SK-N-SH (cell line): ENCODE measurements at regions not wholly inside any gene's neighbourhood (a gene's known extent, or its start where the extent isn't known, plus 50 kb on each side); places are given as distances from the start of the nearest gene placed in this dataset.

Experiments used
- CTCF ChIA-PET: fragments of 300-600, 350-600 bp; formaldehyde crosslinking; extraction: SDS; loops from one replicate; lab custom pipeline; 2021; lab: Yijun Ruan, JAX
- POLR2A ChIA-PET: fragments of 350-600 bp; sonication (Branson Sonifier 250); formaldehyde crosslinking; extraction: SDS; loops from one replicate; lab custom pipeline; 2020; ENCODE audit warnings: antibody characterized with exemption, inconsistent platforms; lab: Yijun Ruan, JAX
- DNase-seq: peaks from one replicate; pipeline ENCODE4 v3.0.0; 2012
- H2AFZ ChIP-seq: fragments of 200-600 bp; sonication (generic); 2 replicates; pipeline ENCODE4 v1.8.1; 2016; ENCODE audit warnings: antibody characterized with exemption, mild to moderate bottlenecking, low read depth
- H3F3A ChIP-seq: fragments of 200-600 bp; sonication (generic); replicated peaks from 2 replicates; pipeline ENCODE3; 2016; ENCODE audit warnings: antibody characterized with exemption, mild to moderate bottlenecking; ENCODE audit not compliant: insufficient read depth
- H3K27ac ChIP-seq, 2 experiments: fragments of 200-500 bp in 1 of 2; fragments of 200-600 bp in 1 of 2; sonication (Bioruptor generic) in 1 of 2; sonication (generic), shearing (Covaris generic) in 1 of 2; 2 replicates each; pipeline versions ENCODE4 v1.5.1 to v1.6.1; 2014 to 2016; ENCODE audit warnings: low read depth in 2 of 2, inconsistent platforms in 1 of 2, low read length in 1 of 2, mild to moderate bottlenecking in 1 of 2, mixed read lengths in 1 of 2
- H3K27me3 ChIP-seq: fragments of 200-600 bp; sonication (generic), shearing (Covaris generic); 2 replicates; pipeline ENCODE4 v1.6.1; 2016; ENCODE audit warnings: mixed run types; ENCODE audit not compliant: insufficient read depth
- H3K36me3 ChIP-seq, 2 experiments: fragments of 200-500 bp in 1 of 2; fragments of 200-600 bp in 1 of 2; sonication (Bioruptor generic) in 1 of 2; sonication (generic) in 1 of 2; replicated peaks in 1 of 2; 2 replicates each; pipeline versions ENCODE3 to v1.5.1; 2014 to 2016; ENCODE audit warnings: low read length in 1 of 2, mild to moderate bottlenecking in 1 of 2; ENCODE audit not compliant: insufficient read depth in 2 of 2, control insufficient read depth in 1 of 2
- H3K4me1 ChIP-seq, 2 experiments: fragments of 200-500 bp in 1 of 2; fragments of 200-600 bp in 1 of 2; sonication (Bioruptor generic) in 1 of 2; sonication (generic), shearing (Covaris generic) in 1 of 2; 2 replicates each; pipeline versions ENCODE4 v1.5.1 to v1.6.1; 2014 to 2016; ENCODE audit warnings: low read depth in 1 of 2, low read length in 1 of 2, mixed run types in 1 of 2; ENCODE audit not compliant: insufficient read depth in 2 of 2, control insufficient read depth in 1 of 2
- H3K4me2 ChIP-seq: fragments of 200-600 bp; sonication (generic), shearing (Covaris generic); 2 replicates; pipeline ENCODE4 v1.6.1; 2017; ENCODE audit warnings: mixed run types
- H3K4me3 ChIP-seq, 2 experiments: fragments of 200-500 bp in 1 of 2; fragments of 200-600 bp in 1 of 2; sonication (Bioruptor generic) in 1 of 2; sonication (generic), shearing (Covaris generic) in 1 of 2; 2 replicates each; pipeline versions ENCODE4 v1.5.1 to v1.8.1; 2014 to 2016; ENCODE audit warnings: low read depth in 2 of 2, inconsistent platforms in 1 of 2, low read length in 1 of 2, mild to moderate bottlenecking in 1 of 2, mixed read lengths in 1 of 2, moderate library complexity in 1 of 2
- H3K79me2 ChIP-seq: fragments of 200-600 bp; sonication (generic); 2 replicates; pipeline ENCODE4 v1.8.1; 2017; ENCODE audit warnings: mild to moderate bottlenecking; ENCODE audit not compliant: insufficient read depth
- H3K9ac ChIP-seq: fragments of 200-600 bp; sonication (generic); 2 replicates; pipeline ENCODE4 v1.6.1; 2017; ENCODE audit warnings: mixed run types
- H3K9me2 ChIP-seq: fragments of 200-600 bp; sonication (generic); 2 replicates; pipeline ENCODE4 v1.6.1; 2017; ENCODE audit warnings: mixed run types
- H3K9me3 ChIP-seq: fragments of 200-600 bp; sonication (generic); 2 replicates; pipeline ENCODE4 v1.6.1; 2017; ENCODE audit warnings: mixed run types, mild to moderate bottlenecking, moderate library complexity
- H4K20me1 ChIP-seq: fragments of 200-600 bp; sonication (generic); 2 replicates; pipeline ENCODE4 v1.6.1; 2017; ENCODE audit warnings: mild to moderate bottlenecking, mixed run types; ENCODE audit not compliant: insufficient read depth
- ELF1 ChIP-seq: IDR thresholded peaks from 2 replicates; pipeline ENCODE4 v1.4.0; 2012
- EP300 ChIP-seq, 2 experiments: IDR thresholded peaks; 2 replicates each; pipeline versions ENCODE4 v1.4.0 to v1.6.1; 2012; ENCODE audit warnings: borderline replicate concordance in 1 of 2, low read depth in 1 of 2, low read length in 1 of 2
- EZH2phosphoT487 ChIP-seq: fragments of 200-600 bp; sonication (generic); IDR thresholded peaks from 2 replicates; pipeline ENCODE4 v1.6.1; 2017; ENCODE audit warnings: low read depth, mixed run types, mild to moderate bottlenecking, antibody characterized with exemption, moderate library complexity, borderline replicate concordance
- FOSL2 ChIP-seq: IDR thresholded peaks from 2 replicates; pipeline ENCODE4 v1.4.0; 2012; ENCODE audit warnings: low read depth, mild to moderate bottlenecking, moderate library complexity, borderline replicate concordance
- FOXJ3 ChIP-seq: sonication (generic); formaldehyde crosslinking; IDR thresholded peaks from 2 replicates; pipeline ENCODE4 v1.5.1; 2020; ENCODE audit warnings: mild to moderate bottlenecking, missing genetic modification reagents
- FOXM1 ChIP-seq: IDR thresholded peaks from 2 replicates; pipeline ENCODE4 v1.4.0; 2012; ENCODE audit warnings: low read depth, mild to moderate bottlenecking
- JUND ChIP-seq: IDR thresholded peaks from 2 replicates; pipeline ENCODE4 v1.4.0; 2012
- MEF2A ChIP-seq: IDR thresholded peaks from 2 replicates; pipeline ENCODE4 v1.4.0; 2012; ENCODE audit warnings: low read depth, borderline replicate concordance
- MXI1 ChIP-seq: IDR thresholded peaks from 2 replicates; pipeline ENCODE4 v1.6.1; 2012; ENCODE audit warnings: mild to moderate bottlenecking, low read depth, low read length, improper control_type of control experiment
- NFIC ChIP-seq: IDR thresholded peaks from 2 replicates; pipeline ENCODE4 v1.4.0; 2012; ENCODE audit warnings: borderline replicate concordance
- POLR2AphosphoS5 ChIP-seq: IDR thresholded peaks from 2 replicates; pipeline ENCODE4 v1.6.1; 2012; ENCODE audit warnings: low read depth, low read length
- RAD21 ChIP-seq: IDR thresholded peaks from 2 replicates; pipeline ENCODE4 v1.6.1; 2012; ENCODE audit warnings: mild to moderate bottlenecking, low read length
- RFX5 ChIP-seq: IDR thresholded peaks from 2 replicates; pipeline ENCODE4 v1.6.1; 2012; ENCODE audit warnings: mild to moderate bottlenecking, improper control_type of control experiment, low read length
- RXRA ChIP-seq: IDR thresholded peaks from 2 replicates; pipeline ENCODE4 v1.4.0; 2012; ENCODE audit warnings: low read depth, mild to moderate bottlenecking, borderline replicate concordance
- SIN3A ChIP-seq: IDR thresholded peaks from 2 replicates; pipeline ENCODE4 v1.6.1; 2012; ENCODE audit warnings: low read depth, mild to moderate bottlenecking, low read length, moderate library complexity, borderline replicate concordance
- SMC3 ChIP-seq: IDR thresholded peaks from 2 replicates; pipeline ENCODE4 v1.6.1; 2012; ENCODE audit warnings: low read depth, low read length, improper control_type of control experiment
- TCF12 ChIP-seq: IDR thresholded peaks from 2 replicates; pipeline ENCODE4 v1.4.0; 2012
- TEAD4 ChIP-seq: IDR thresholded peaks from 2 replicates; pipeline ENCODE4 v1.4.0; 2012; ENCODE audit warnings: mild to moderate bottlenecking, borderline replicate concordance; ENCODE audit not compliant: insufficient read depth
- YY1 ChIP-seq: IDR thresholded peaks from 2 replicates; pipeline ENCODE4 v1.4.0; 2012; ENCODE audit warnings: low read depth, mild to moderate bottlenecking
- WGBS: methylation state at CpG from one replicate; pipeline ENCODE4 v1.1.6; 2017; ENCODE audit warnings: low lambda C conversion rate; 5-methylcytosine and 5-hydroxymethylcytosine counted together
- TF ChIP-seq, protein P1 (sequence below): fragments of 150-350 bp; IDR thresholded peaks from 2 replicates; pipeline ENCODE4 v1.6.1; 2016; ENCODE audit warnings: mild to moderate bottlenecking, low read depth, low read length
- TF ChIP-seq, protein P2 (sequence below): fragments of 200-600 bp; sonication (generic); IDR thresholded peaks from 2 replicates; pipeline ENCODE4 v1.6.1; 2017; ENCODE audit warnings: antibody characterized with exemption, mild to moderate bottlenecking, moderate library complexity
- TF ChIP-seq, protein P3 (sequence below): IDR thresholded peaks from 2 replicates; pipeline ENCODE4 v1.4.0; 2012; ENCODE audit warnings: low read depth, borderline replicate concordance
- TF ChIP-seq, protein P4 (sequence below): IDR thresholded peaks from 2 replicates; pipeline ENCODE4 v1.4.0; 2012; ENCODE audit warnings: low read depth, borderline replicate concordance
- TF ChIP-seq, protein P5 (sequence below): IDR thresholded peaks from 2 replicates; pipeline ENCODE4; 2012
- TF ChIP-seq, protein P6 (sequence below): fragments of 150-350 bp; IDR thresholded peaks from 2 replicates; pipeline ENCODE4 v1.6.1; 2017; ENCODE audit warnings: antibody characterized with exemption, low read length, low read depth, borderline replicate concordance
- TF ChIP-seq, protein P7 (sequence below): IDR thresholded peaks from 2 replicates; pipeline ENCODE4 v1.4.0; 2012; ENCODE audit warnings: low read depth

DNA sequence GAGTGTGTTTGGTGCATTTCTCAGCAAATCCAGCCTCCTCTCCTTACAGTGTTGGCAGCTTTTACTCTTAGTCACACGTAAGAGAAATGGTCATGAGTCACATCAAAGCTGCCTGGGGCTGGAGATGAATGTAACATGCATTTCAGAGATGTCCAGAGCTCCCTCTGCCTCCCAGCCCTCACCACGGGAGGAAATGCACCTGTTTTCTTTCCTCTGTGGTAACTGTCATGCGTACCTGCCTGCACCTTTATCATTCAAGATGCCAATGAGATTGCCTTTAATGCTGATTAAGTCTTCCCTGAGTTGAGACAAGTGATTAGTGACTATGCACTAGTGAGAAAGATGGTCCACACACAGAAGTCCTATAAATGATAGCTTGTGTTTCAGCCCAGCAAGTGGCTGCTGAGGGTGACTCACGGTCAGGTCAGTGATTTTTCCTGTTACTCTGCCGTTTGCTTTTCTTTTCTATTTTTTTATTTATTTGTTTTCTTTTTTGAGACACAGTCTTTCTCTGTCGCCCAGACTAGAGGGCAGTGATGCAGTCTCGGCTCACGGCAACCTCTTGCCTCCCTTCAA is 277.3 kb upstream of the FMN2 start:
- 18% methylated on average over 8 of the region's 8 CpGs for WGBS
- H3K9me2 ChIP-seq, result no peaks in the 10 kb centered on the region
- POLR2A ChIA-PET, result interaction anchor here (1.0 kb wide), 2 partner anchors 14 to 84 kb away, joined by 3 read pairs; no protein-coding TSS in a partner anchor
- H3K4me3 ChIP-seq, result 0 out of 4 replicates have a peak overlapping the region, but pooled peaks of 1 of the 2 experiments have one; percentile 29
- no peaks in the 10 kb centered on the region for H3K9me3 ChIP-seq
- no peaks in the 10 kb centered on the region for H3K79me2 ChIP-seq
- H4K20me1 ChIP-seq, result no peaks in the 10 kb centered on the region
- 0 out of 2 replicates have a peak overlapping the region, but pooled peaks have one; percentile 33 for H2AFZ ChIP-seq
- peak overlapping the region; percentile 69 for H3K4me2 ChIP-seq
- peak; percentile 59 for DNase-seq
- no peaks in the 10 kb centered on the region for H3K27me3 ChIP-seq
- H3K27ac ChIP-seq, result peak overlapping the region; percentile 29 to 74
- H3K36me3 ChIP-seq, result no peaks in the 10 kb centered on the region
- peaks cover 13 to 32% of the 10 kb centered on the region in 2 experiments; a peak in 3 of 4 replicates for H3K4me1 ChIP-seq
- H3F3A ChIP-seq, result peaks cover 14% of the 10 kb centered on the region
- CTCF ChIA-PET, result interaction anchor here (0.6 to 1.2 kb wide), 4 partner anchors 19 to 1951 kb away, joined by 3 to 4 read pairs (median 3); no protein-coding TSS in a partner anchor
- no peak overlapping the region for H3K9ac ChIP-seq
- TF ChIP-seq SIN3A (no peak), RAD21 (peak; percentile 42), RFX5 (no peak), ELF1 (no peak), MEF2A (no peak), TCF12 (peak; percentile 80), EP300 (IDR thresholded peaks at IDR 0.05; ENCODE audit: borderline replicate concordance in 1 of 2, low read depth in 1 of 2, low read length in 1 of 2) (peak in 1 of 2 experiments; percentile 51; a peak in 1 of 4 replicates), NFIC (peak; percentile 79), FOXM1 (no peak), EZH2phosphoT487 (no peak), YY1 (no peak), RXRA (no peak), SMC3 (no peak; the same call in 1 of the 2 replicates), POLR2AphosphoS5 (no peak), TEAD4 (0 out of 2 replicates have a peak, but pooled peaks have one; percentile 25), JUND (peak; percentile 83), FOXJ3 (CRISPR knock-in tag) (no peak), FOSL2 (peak; percentile 91), MXI1 (no peak)
- TF ChIP-seq, protein P1, sequence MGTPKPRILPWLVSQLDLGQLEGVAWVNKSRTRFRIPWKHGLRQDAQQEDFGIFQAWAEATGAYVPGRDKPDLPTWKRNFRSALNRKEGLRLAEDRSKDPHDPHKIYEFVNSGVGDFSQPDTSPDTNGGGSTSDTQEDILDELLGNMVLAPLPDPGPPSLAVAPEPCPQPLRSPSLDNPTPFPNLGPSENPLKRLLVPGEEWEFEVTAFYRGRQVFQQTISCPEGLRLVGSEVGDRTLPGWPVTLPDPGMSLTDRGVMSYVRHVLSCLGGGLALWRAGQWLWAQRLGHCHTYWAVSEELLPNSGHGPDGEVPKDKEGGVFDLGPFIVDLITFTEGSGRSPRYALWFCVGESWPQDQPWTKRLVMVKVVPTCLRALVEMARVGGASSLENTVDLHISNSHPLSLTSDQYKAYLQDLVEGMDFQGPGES, result no peak
- TF ChIP-seq, protein P2, sequence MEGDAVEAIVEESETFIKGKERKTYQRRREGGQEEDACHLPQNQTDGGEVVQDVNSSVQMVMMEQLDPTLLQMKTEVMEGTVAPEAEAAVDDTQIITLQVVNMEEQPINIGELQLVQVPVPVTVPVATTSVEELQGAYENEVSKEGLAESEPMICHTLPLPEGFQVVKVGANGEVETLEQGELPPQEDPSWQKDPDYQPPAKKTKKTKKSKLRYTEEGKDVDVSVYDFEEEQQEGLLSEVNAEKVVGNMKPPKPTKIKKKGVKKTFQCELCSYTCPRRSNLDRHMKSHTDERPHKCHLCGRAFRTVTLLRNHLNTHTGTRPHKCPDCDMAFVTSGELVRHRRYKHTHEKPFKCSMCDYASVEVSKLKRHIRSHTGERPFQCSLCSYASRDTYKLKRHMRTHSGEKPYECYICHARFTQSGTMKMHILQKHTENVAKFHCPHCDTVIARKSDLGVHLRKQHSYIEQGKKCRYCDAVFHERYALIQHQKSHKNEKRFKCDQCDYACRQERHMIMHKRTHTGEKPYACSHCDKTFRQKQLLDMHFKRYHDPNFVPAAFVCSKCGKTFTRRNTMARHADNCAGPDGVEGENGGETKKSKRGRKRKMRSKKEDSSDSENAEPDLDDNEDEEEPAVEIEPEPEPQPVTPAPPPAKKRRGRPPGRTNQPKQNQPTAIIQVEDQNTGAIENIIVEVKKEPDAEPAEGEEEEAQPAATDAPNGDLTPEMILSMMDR, result no peak
- TF ChIP-seq, protein P3, sequence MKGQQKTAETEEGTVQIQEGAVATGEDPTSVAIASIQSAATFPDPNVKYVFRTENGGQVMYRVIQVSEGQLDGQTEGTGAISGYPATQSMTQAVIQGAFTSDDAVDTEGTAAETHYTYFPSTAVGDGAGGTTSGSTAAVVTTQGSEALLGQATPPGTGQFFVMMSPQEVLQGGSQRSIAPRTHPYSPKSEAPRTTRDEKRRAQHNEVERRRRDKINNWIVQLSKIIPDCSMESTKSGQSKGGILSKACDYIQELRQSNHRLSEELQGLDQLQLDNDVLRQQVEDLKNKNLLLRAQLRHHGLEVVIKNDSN, result no peak
- TF ChIP-seq, protein P4, sequence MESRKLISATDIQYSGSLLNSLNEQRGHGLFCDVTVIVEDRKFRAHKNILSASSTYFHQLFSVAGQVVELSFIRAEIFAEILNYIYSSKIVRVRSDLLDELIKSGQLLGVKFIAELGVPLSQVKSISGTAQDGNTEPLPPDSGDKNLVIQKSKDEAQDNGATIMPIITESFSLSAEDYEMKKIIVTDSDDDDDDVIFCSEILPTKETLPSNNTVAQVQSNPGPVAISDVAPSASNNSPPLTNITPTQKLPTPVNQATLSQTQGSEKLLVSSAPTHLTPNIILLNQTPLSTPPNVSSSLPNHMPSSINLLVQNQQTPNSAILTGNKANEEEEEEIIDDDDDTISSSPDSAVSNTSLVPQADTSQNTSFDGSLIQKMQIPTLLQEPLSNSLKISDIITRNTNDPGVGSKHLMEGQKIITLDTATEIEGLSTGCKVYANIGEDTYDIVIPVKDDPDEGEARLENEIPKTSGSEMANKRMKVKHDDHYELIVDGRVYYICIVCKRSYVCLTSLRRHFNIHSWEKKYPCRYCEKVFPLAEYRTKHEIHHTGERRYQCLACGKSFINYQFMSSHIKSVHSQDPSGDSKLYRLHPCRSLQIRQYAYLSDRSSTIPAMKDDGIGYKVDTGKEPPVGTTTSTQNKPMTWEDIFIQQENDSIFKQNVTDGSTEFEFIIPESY, result no peak
- TF ChIP-seq, protein P5, sequence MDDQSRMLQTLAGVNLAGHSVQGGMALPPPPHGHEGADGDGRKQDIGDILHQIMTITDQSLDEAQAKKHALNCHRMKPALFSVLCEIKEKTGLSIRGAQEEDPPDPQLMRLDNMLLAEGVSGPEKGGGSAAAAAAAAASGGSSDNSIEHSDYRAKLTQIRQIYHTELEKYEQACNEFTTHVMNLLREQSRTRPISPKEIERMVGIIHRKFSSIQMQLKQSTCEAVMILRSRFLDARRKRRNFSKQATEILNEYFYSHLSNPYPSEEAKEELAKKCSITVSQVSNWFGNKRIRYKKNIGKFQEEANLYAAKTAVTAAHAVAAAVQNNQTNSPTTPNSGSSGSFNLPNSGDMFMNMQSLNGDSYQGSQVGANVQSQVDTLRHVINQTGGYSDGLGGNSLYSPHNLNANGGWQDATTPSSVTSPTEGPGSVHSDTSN, result peak; percentile 85
- TF ChIP-seq, protein P6, sequence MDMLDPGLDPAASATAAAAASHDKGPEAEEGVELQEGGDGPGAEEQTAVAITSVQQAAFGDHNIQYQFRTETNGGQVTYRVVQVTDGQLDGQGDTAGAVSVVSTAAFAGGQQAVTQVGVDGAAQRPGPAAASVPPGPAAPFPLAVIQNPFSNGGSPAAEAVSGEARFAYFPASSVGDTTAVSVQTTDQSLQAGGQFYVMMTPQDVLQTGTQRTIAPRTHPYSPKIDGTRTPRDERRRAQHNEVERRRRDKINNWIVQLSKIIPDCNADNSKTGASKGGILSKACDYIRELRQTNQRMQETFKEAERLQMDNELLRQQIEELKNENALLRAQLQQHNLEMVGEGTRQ, result no peak
- TF ChIP-seq, protein P7, sequence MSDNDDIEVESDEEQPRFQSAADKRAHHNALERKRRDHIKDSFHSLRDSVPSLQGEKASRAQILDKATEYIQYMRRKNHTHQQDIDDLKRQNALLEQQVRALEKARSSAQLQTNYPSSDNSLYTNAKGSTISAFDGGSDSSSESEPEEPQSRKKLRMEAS, result peak; percentile 42; the same call in 1 of the 2 replicates
